PC-3 (cell line): ENCODE measurements at regions not wholly inside any gene's neighbourhood (a gene's known extent, or its start where the extent isn't known, plus 50 kb on each side); places are given as distances from the start of the nearest gene placed in this dataset.

Experiments used
- EZH2 ChIP-seq: fragments of 300-600 bp; sonication (generic); IDR thresholded peaks from one replicate; pipeline ENCODE4 v1.6.1; 2017; ENCODE audit warnings: antibody characterized with exemption, mild to moderate bottlenecking, low read length; ENCODE audit not compliant: unreplicated experiment
- EZH2phosphoT487 ChIP-seq: fragments of 300-600 bp; sonication (generic); IDR thresholded peaks from 2 replicates; pipeline ENCODE4 v1.6.1; 2018; ENCODE audit warnings: mild to moderate bottlenecking, antibody characterized with exemption, low read length, borderline replicate concordance
- TF ChIP-seq, protein P1 (sequence below): fragments of 300-600 bp; sonication (generic); conservative IDR thresholded peaks from 2 replicates; pipeline ENCODE4 v1.5.1; 2017; ENCODE audit warnings: antibody characterized with exemption, low read depth, mild to moderate bottlenecking, low read length

DNA sequence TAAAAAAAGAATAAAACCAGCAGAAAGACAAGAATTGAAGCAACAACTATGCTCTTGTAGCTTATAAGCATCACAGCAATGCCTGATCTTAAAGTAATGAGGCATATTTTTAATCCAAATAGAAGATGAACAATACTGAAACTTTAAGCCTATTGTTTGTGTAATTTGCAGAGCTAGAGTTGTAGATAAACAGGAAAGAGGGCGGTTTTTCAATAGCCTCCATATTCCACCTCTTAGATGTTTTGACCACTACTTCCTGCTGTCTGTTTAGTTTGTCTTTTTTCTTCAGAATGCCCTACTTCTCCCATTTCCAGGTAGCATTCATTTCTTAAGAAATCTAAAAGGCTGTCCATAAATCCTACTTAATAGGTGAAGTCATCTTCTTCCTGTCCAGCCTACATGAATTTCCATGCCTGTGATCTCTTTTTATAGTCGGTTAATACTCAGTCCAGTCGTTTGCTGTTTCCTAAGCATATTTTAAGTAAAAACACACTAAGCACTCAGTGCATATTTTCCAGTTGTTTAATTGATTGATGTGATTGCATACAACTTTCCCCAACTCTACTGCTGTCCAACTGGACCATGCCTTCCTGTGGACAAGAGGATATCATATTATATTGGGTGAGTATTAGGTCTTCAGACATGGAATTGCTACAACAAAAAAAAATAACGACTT lies 308.1 kb downstream of the TFEC start:
- TF ChIP-seq, protein P1, sequence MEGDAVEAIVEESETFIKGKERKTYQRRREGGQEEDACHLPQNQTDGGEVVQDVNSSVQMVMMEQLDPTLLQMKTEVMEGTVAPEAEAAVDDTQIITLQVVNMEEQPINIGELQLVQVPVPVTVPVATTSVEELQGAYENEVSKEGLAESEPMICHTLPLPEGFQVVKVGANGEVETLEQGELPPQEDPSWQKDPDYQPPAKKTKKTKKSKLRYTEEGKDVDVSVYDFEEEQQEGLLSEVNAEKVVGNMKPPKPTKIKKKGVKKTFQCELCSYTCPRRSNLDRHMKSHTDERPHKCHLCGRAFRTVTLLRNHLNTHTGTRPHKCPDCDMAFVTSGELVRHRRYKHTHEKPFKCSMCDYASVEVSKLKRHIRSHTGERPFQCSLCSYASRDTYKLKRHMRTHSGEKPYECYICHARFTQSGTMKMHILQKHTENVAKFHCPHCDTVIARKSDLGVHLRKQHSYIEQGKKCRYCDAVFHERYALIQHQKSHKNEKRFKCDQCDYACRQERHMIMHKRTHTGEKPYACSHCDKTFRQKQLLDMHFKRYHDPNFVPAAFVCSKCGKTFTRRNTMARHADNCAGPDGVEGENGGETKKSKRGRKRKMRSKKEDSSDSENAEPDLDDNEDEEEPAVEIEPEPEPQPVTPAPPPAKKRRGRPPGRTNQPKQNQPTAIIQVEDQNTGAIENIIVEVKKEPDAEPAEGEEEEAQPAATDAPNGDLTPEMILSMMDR = no peak
- TF ChIP-seq EZH2 (no peak), EZH2phosphoT487 (no peak)
